Stimulated activated CD4-positive, alpha-beta T cell treated with anti-CD3 and anti-CD28 coated beads, Interleukin-1b, Interleukin-23, amount 100 ng/mL, for 4 hours (primary cell): ENCODE measurements at regions not wholly inside any gene's neighbourhood (a gene's known extent, or its start where the extent isn't known, plus 50 kb on each side); places are given as distances from the start of the nearest gene placed in this dataset.
"Not testable (repeated sequence)": the region's sequence is repeated elsewhere in the genome, so short reads cannot be mapped to it uniquely, and the experiment has no call there.

Source experiments
- DNase-seq, 2 donors: peaks; one replicate each; pipeline ENCODE4 v3.0.0-alpha.2; 2020; ENCODE audit warnings: low read depth in 2 of 2

- no peak for DNase-seq
These were observed 468.1 kb upstream of the ACTBL2 start for GRCh38 chr5:57950616-57951228.

GRCh38 chr5:57948091-57948490 is 465.5 kb upstream of the ACTBL2 start:
- DNase-seq = no peak

DNA sequence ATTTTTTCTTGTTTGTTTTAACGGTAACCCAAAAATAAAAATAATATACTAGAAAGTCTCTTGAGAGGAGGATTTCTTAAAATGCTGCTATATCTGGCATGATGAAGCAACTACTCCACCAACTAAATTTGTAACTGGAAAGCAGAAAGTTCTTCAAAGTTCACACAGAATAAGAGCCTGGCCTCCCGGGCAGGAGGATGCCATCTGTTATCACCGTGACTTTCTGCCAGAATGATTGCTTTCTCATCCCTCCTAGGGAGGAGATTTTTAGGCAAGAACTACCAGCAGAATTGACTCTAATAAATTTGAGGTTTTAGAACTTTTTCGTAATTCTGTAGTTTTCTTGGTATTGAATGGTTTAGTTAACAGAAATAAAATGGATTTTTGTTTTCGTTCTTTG is 464.6 kb upstream of the ACTBL2 start:
- DNase-seq = no peak

GRCh38 chr5:57940879-57941278 is 458.3 kb upstream of the ACTBL2 start:
- DNase-seq = no peak

GRCh38 chr5:57940236-57940635 is 457.6 kb upstream of the ACTBL2 start:
- no peak for DNase-seq

DNA sequence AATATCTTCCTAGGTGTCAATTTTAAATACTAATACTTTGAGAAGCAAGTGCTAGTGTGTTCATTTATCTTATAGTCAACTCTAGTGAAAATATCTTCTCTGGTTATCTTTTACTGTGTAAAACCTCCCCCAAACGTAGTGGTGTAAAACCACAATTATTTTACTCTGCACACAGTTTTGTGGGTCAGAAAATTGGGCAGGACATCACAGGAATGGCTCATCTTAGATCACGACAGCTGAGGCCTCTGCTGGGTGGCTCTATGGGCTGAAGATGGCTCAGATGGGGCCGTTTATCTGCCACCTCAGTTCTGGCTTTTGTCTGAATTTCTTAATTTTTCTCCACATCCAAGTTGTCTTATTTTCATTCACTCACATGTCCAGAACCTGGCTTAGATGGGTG is 457.2 kb upstream of the ACTBL2 start:
- DNase-seq = no peak

DNA sequence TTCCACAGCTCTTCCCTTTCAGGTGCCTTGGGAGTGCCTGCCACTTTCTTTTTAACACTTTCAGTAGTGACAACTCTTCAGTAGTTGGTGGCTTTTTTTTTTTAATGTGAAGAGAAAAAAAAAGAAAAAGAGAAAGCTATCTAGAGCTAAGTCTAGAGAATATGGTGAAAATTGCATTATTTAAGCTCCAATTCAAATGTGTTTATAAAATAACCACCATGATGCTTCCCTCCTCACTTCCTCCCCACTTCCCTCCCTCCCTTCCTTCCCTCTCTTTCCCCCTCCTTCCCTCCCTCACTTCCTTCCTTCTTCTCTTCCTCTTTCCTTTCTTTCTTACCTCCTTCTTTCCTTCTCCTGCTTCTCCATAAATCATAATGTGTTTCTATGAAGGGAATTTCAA is 456.7 kb upstream of the ACTBL2 start:
- DNase-seq = no peak

DNA sequence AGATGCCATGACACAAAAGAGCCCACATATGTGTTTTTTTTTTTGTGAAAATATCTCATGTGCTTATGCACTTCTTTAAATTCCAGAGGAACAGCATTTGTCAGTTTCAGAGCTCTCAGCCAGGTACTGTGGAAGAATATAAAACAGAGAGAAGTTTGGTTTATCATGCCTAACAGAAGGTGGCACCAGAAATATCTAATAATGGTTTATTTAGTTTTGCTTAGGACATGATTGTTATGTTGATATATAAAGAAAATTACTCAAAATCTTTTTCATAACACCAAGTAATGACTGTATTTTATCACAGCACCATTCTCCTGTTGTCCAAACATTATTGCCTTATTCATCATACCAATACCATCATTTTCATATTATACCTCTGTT is 455.6 kb upstream of the ACTBL2 start:
- DNase-seq = no peak

- DNase-seq = no peak
These were observed 455.0 kb upstream of the ACTBL2 start for GRCh38 chr5:57937501-57938173.

- no peak for DNase-seq
These were observed 454.4 kb upstream of the ACTBL2 start for GRCh38 chr5:57937025-57937424.

GRCh38 chr5:57932761-57933160 is 450.1 kb upstream of the ACTBL2 start:
- DNase-seq = no peak

GRCh38 chr5:57931807-57932206 is 449.2 kb upstream of the ACTBL2 start:
- no peak for DNase-seq

DNA sequence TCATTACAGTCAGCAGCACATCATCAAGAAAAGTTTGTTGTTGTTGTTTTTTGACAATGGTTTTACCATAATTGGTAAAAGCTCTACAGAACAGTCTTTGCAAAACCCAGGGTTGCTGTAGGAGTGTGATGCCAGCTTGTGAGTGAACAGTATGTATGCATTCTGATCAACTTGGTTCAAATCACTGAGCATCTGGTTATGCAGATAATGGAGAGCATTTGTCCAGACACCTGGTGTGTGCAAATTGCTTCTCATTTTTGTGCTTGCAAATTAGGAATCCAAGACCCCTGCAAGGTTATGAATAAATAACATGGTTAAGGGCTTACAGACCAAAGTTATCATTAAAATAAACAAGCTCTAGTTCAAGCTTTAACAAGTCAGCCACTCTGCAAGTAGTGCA is 448.7 kb upstream of the ACTBL2 start:
- no peak for DNase-seq

GRCh38 chr5:57929271-57929670 is 446.7 kb upstream of the ACTBL2 start:
- DNase-seq = no peak

DNA sequence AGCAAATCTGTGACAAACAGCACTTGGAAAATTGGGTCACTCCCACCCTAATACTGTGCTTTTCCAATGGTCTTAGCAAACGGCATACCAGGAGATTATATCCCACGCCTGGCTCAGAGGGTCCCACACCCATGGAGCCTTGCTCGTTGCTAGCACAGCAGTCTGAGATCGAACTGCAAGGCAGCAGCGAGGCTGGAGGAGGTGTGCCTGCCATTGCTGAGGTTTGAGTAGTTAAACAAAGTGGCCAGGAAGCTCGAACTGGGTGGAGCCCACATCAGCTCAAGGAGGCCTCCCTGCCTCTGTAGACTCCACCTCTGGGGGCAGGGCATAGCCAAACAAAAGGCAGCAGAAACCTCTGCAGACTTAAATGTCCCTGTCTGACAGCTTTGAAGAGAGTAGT is 440.5 kb upstream of the ACTBL2 start:
- not testable (repeated sequence) for DNase-seq

- no peak for DNase-seq
These were observed 434.4 kb upstream of the ACTBL2 start for GRCh38 chr5:57917004-57917403.

DNA sequence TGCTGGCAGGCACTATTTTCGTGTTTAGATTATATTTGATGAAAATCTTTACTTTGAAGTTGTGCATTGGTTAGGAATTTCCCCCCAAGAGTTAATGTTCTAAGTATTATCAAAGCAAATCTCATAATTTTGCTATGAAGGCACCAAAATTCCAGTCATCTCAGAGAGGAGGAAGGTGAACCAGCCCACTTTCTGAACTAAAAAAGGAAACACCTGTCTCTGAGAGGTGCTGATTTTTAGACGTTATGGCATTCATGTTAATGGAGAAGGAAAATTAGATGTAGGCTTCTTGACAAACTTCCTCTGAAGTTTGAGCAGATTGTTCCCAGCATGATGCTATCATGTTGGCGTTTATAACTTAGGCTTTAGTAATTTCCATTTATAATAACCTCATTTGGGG is 432.9 kb upstream of the ACTBL2 start:
- DNase-seq = no peak

DNA sequence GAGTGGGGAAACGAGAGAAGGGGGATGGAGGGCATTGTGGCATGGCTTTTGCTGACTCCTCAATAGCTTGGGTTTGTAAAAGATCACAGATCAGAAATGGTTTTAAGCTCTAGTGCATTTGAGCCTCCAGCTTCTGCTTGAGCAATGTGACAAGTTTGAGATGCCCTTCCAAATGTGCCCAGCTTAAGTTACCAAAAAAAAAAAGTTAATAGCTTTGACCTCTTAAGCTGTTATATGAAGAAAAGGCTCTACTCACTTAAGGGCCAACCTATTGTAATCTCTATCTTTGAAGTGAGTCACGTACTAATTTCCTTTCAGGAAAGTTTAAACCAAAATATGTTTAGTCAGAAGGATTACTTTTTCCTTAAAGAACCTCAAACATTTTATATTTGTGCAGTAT is 428.8 kb upstream of the ACTBL2 start:
- DNase-seq = no peak

DNA sequence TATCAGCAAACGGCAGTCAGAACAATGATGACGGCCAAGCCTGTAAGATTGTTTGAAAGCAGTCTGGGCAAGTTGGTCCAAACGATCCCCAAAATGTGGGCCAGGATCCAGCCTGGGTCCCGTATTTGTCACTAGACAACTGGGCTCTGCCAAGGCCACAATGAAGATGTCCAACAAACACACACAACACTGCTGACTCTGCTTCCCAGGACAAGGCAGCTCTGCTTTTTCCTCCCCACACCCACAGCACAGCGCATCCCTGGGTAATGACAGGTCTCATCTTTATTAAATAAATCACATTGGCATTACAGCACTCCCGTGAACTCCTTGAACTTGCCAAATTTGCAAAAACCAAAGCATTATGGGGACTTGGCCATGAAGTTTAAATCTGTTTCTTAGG is 424.1 kb upstream of the ACTBL2 start:
- DNase-seq = no peak

- DNase-seq = no peak
These were observed 420.8 kb upstream of the ACTBL2 start for GRCh38 chr5:57903458-57903857.

- DNase-seq = no peak
These were observed 419.5 kb upstream of the ACTBL2 start for GRCh38 chr5:57902095-57902494.

DNA sequence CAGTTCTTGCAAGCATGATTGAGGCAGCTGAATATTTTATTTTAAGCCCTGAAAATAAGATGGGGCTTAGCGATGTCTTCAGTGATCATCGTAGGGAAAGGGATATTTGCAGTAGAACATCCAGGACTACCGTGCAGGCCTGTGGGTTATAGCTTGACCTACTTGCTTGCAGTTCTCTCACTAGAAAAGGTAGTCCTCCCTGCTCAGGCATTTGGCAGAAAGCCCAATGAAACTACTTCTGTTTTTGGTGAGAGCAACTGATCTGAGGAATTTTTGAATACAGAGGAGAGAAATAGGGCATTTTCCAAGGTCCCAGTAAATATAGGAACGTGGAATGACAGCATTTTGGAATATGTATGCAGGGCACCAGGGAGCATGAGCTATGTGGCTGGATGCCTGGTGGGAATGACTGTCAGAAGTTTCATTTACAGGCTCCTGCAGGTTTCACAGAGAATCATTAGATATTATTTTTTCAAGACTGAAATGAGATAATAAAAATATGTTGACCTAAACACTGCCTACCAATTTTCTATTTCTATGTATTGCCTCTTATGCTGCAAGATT is 417.9 kb upstream of the ACTBL2 start:
- DNase-seq = no peak

DNA sequence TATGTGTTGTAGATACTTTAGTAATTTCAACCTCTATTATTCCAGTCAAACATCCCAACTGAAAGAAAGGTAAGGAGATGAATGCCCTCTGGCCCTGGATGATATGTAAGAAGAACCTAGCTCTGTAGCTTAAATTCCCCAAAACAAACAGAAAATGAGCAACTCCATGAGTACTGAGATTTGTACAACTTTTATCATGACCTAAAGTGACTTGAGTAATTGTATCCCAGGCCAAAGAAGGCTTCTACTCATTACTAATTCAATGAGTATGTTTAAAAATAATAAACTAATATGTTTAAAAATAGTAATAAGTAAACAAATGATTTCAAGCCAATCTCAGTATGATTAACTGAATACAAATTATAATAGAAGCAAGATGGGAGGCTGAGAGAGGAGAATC is 414.0 kb upstream of the ACTBL2 start:
- DNase-seq = no peak

- DNase-seq = no peak
These were observed 413.2 kb upstream of the ACTBL2 start for GRCh38 chr5:57895766-57896165.
